IMR-90 (cell line): ENCODE measurements at regions not wholly inside any gene's neighbourhood (a gene's known extent, or its start where the extent isn't known, plus 50 kb on each side); places are given as distances from the start of the nearest gene placed in this dataset.
"Not testable (repeated sequence)": the region's sequence is repeated elsewhere in the genome, so short reads cannot be mapped to it uniquely, and the experiment has no call there.

ENCODE experiments used
- ATAC-seq: fragments of 200-7000 bp; cut with Tn5 transposase; 2 replicates; pipeline ENCODE4 v1.9.1; 2020; ENCODE audit warnings: low read depth, mild to moderate bottlenecking, moderate library complexity
- BruUV-seq: library from RNA; stranded (reverse); fragments of 400-500 nt; replicated peaks from 2 replicates; lab custom pipeline; 2021; lab: Mats Ljungman, UMichigan
- CTCF ChIA-PET: fragments of 300-600 bp; formaldehyde crosslinking; extraction: SDS; loops from one replicate; lab custom pipeline; 2021; ENCODE audit warnings: antibody characterized with exemption; lab: Yijun Ruan, JAX
- POLR2A ChIA-PET: fragments of 300-600 bp; sonication (Branson Sonifier 250); formaldehyde crosslinking; loops from one replicate; lab custom pipeline; 2022; ENCODE audit warnings: antibody characterized with exemption; ENCODE audit not compliant: unreplicated experiment; lab: Charles Lee
- DNase-seq: peaks from one replicate; pipeline ENCODE4 v3.0.0; 2013
- H2AFZ ChIP-seq: replicated peaks from 2 replicates; pipeline ENCODE3; 2013; ENCODE audit warnings: low read length, mild to moderate bottlenecking; ENCODE audit not compliant: poor library complexity
- H2AK5ac ChIP-seq: 2 replicates; pipeline ENCODE4 v1.6.1; 2013; ENCODE audit warnings: low read depth, low read length, inconsistent platforms
- H2AK9ac ChIP-seq: replicated peaks from 2 replicates; pipeline ENCODE3; 2013; ENCODE audit warnings: mild to moderate bottlenecking, low read depth, low read length, moderate library complexity; ENCODE audit not compliant: poor library complexity
- H2BK120ac ChIP-seq: 2 replicates; pipeline ENCODE4 v1.6.1; 2013; ENCODE audit warnings: low read depth, low read length, inconsistent platforms
- H2BK15ac ChIP-seq: 3 replicates; pipeline ENCODE4 v1.6.1; 2013; ENCODE audit warnings: low read depth, low read length, inconsistent platforms
- H2BK20ac ChIP-seq: 2 replicates; pipeline ENCODE4 v1.6.1; 2013; ENCODE audit warnings: low read depth, mild to moderate bottlenecking, inconsistent platforms, low read length, moderate library complexity
- H2BK5ac ChIP-seq: 2 replicates; pipeline ENCODE4 v1.6.1; 2013; ENCODE audit warnings: mild to moderate bottlenecking, low read depth, low read length, inconsistent platforms; ENCODE audit not compliant: poor library complexity, severe bottlenecking
- H3K14ac ChIP-seq: replicated peaks from 2 replicates; pipeline ENCODE4 v1.6.1; 2013; ENCODE audit warnings: low read depth, low read length, inconsistent platforms
- H3K18ac ChIP-seq: 2 replicates; pipeline ENCODE4 v1.6.1; 2013; ENCODE audit warnings: low read depth, low read length, control low read depth
- H3K23ac ChIP-seq: 2 replicates; pipeline ENCODE4 v1.6.1; 2013; ENCODE audit warnings: low read depth, low read length, inconsistent platforms
- H3K27ac ChIP-seq: 2 replicates; pipeline ENCODE4 v1.5.1; 2013; ENCODE audit warnings: mild to moderate bottlenecking, control low read depth, low read length; ENCODE audit not compliant: insufficient read depth
- H3K27me3 ChIP-seq: 2 replicates; pipeline ENCODE4 v1.6.1; 2013; ENCODE audit warnings: low read length; ENCODE audit not compliant: control insufficient read depth, insufficient read depth
- H3K36me3 ChIP-seq: 2 replicates; pipeline ENCODE4 v1.6.1; 2013; ENCODE audit warnings: low read length, mixed read lengths; ENCODE audit not compliant: control insufficient read depth, insufficient read depth
- H3K4ac ChIP-seq: 2 replicates; pipeline ENCODE4 v1.6.1; 2013; ENCODE audit warnings: low read depth, low read length, inconsistent platforms
- H3K4me1 ChIP-seq: 2 replicates; pipeline ENCODE4 v1.6.1; 2013; ENCODE audit warnings: low read length, mixed read lengths; ENCODE audit not compliant: control insufficient read depth, insufficient read depth
- H3K4me2 ChIP-seq: 2 replicates; pipeline ENCODE4 v1.6.1; 2013; ENCODE audit warnings: low read depth, mild to moderate bottlenecking, control low read depth, low read length, moderate library complexity
- H3K4me3 ChIP-seq: 2 replicates; pipeline ENCODE4 v1.5.1; 2013; ENCODE audit warnings: low read depth, mild to moderate bottlenecking, control low read depth, low read length, moderate library complexity; ENCODE audit not compliant: insufficient read depth
- H3K56ac ChIP-seq: 2 replicates; pipeline ENCODE4 v1.6.1; 2013; ENCODE audit warnings: low read length, inconsistent platforms; ENCODE audit not compliant: insufficient read depth; ENCODE audit errors: extremely low read depth
- H3K79me1 ChIP-seq, 2 experiments: 2 replicates each; pipeline ENCODE4 v1.6.1; 2013; ENCODE audit warnings: low read length in 2 of 2, inconsistent platforms in 1 of 2, low read depth in 1 of 2
- H3K9ac ChIP-seq: 2 replicates; pipeline ENCODE4 v1.6.1; 2013; ENCODE audit warnings: low read depth, low read length, control low read depth
- H3K9me1 ChIP-seq: 2 replicates; pipeline ENCODE4 v1.6.1; 2013; ENCODE audit warnings: low read length, inconsistent platforms; ENCODE audit not compliant: insufficient read depth
- H3K9me3 ChIP-seq: 2 replicates; pipeline ENCODE4 v1.6.1; 2013; ENCODE audit warnings: low read length; ENCODE audit not compliant: control insufficient read depth, insufficient read depth
- H4K20me1 ChIP-seq: 2 replicates; pipeline ENCODE4 v1.6.1; 2013; ENCODE audit warnings: low read length, inconsistent platforms; ENCODE audit not compliant: insufficient read depth
- H4K5ac ChIP-seq: 2 replicates; pipeline ENCODE4 v1.6.1; 2013; ENCODE audit warnings: mild to moderate bottlenecking, low read depth, low read length, control low read depth
- H4K8ac ChIP-seq, 2 experiments: 2 replicates each; pipeline ENCODE4 v1.6.1; 2013; ENCODE audit warnings: low read depth in 2 of 2, low read length in 2 of 2, control low read depth in 1 of 2, inconsistent platforms in 1 of 2
- H4K91ac ChIP-seq: 2 replicates; pipeline ENCODE4 v1.6.1; 2013; ENCODE audit warnings: low read depth, low read length, inconsistent platforms; ENCODE audit not compliant: insufficient read depth
- WGBS, 2 experiments: methylation state at CpG; one replicate each; pipeline versions ENCODE4 v1.1.5 to v1.1.7; 2013; ENCODE audit warnings: missing lambda C conversion rate in 2 of 2; ENCODE audit not compliant: insufficient read length in 1 of 2; ENCODE audit errors: extremely low coverage in 2 of 2; 5-methylcytosine and 5-hydroxymethylcytosine counted together
- dilution Hi-C: fragments of 300-500 bp; cut with HindIII; formaldehyde crosslinking; loops from one replicate; pipeline ENCODE4 v1.14.3; 2018; ENCODE audit warnings: low sequenced_read_pairs; ENCODE audit not compliant: unreplicated experiment
- in situ Hi-C: fragments of 300-500 bp; cut with MboI; formaldehyde crosslinking; loops from 3 replicates; pipeline ENCODE4 v1.14.3; 2019; ENCODE audit warnings: low sequenced_read_pairs, inconsistent platforms, mixed read lengths
- intact Hi-C: fragments of 100-400 bp; cut with micrococcal nuclease; formaldehyde crosslinking; loops from 2 replicates; pipeline ENCODE4 v1.10.0; 2022

DNA sequence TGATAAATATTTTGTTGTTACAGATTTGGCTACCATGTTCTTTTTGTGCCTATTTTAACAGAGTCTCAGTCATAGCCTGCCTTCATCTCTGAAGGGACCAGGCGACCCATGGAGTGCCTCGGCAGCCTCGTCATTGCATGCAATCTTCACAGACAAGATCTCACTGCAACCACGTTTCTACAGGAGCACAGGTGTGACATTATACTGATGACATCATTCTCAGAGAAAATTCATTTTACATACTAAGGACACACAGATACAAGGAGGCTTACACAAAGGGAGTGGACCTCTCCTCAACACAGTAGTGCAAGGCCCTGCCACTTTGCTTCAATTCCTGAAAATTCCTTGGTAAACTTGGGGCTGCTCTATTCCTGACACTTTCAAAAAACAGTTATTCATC lies 840.1 kb upstream of the DEFB115 start:
- in situ Hi-C loops, H3K27me3 ChIP-seq, H3K14ac ChIP-seq, CTCF ChIA-PET, H3K4me1 ChIP-seq, H3K4me3 ChIP-seq, H2AFZ ChIP-seq, H3K56ac ChIP-seq, H4K5ac ChIP-seq, H2BK15ac ChIP-seq, H3K4ac ChIP-seq, ATAC-seq, H4K91ac ChIP-seq, H3K9me1 ChIP-seq, BruUV-seq, H2BK20ac ChIP-seq, H3K9ac ChIP-seq, H4K8ac ChIP-seq, H3K9me3 ChIP-seq, POLR2A ChIA-PET, H3K36me3 ChIP-seq, H2BK120ac ChIP-seq, H2BK5ac ChIP-seq, dilution Hi-C loops, H3K23ac ChIP-seq, H4K20me1 ChIP-seq, DNase-seq, H3K79me1 ChIP-seq, H3K18ac ChIP-seq, intact Hi-C loops, H3K27ac ChIP-seq, H2AK5ac ChIP-seq, H3K4me2 ChIP-seq, H2AK9ac ChIP-seq: not testable (repeated sequence)
- WGBS, 2 experiments, result 67% methylated on average over 3 of the region's 4 CpGs; no CpG with 5 or more reads in 1 of the 2 experiments

DNA sequence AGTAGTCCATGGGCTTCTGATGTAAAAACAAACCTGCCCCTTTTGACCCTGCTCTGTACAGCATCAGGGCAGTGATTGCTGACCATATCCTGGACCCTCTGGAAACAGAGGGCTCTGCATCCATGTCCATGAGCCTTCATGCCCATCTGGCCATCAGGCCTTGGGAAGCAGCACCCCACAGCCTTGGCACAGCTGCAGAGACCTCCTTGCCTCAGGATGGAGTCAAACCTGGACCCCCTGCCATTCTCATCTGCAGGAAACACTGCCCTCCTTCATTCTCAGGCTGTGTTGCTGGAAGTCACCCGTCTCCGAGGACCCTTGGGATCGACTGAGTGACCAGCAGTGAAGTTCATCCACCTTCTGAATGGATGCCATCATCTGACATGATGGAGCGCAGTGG lies 839.1 kb upstream of the DEFB115 start:
- in situ Hi-C loops, H4K5ac ChIP-seq, H3K23ac ChIP-seq, intact Hi-C loops, H3K9me1 ChIP-seq, H2BK5ac ChIP-seq, CTCF ChIA-PET, H3K27me3 ChIP-seq, BruUV-seq, H4K91ac ChIP-seq, H3K9ac ChIP-seq, H3K4me1 ChIP-seq, H2BK120ac ChIP-seq, H3K14ac ChIP-seq, H3K56ac ChIP-seq, H3K36me3 ChIP-seq, H3K4me2 ChIP-seq, H2AK5ac ChIP-seq, H2AK9ac ChIP-seq, H4K20me1 ChIP-seq, H3K18ac ChIP-seq, H2BK20ac ChIP-seq, H3K9me3 ChIP-seq, DNase-seq, dilution Hi-C loops, H2BK15ac ChIP-seq, H3K4ac ChIP-seq, ATAC-seq, H2AFZ ChIP-seq, H3K27ac ChIP-seq, H3K79me1 ChIP-seq, POLR2A ChIA-PET, H4K8ac ChIP-seq, H3K4me3 ChIP-seq: not testable (repeated sequence)
- no CpG with 5 or more reads among the region's 4 CpGs for WGBS, 2 experiments
